OCI-LY7 (cell line): ENCODE measurements at regions not wholly inside any gene's neighbourhood (a gene's known extent, or its start where the extent isn't known, plus 50 kb on each side); places are given as distances from the start of the nearest gene placed in this dataset.
"Not testable (repeated sequence)": the region's sequence is repeated elsewhere in the genome, so short reads cannot be mapped to it uniquely, and the experiment has no call there.

Experiments
- BruUV-seq: library from RNA; stranded (reverse); fragments of 400-500 nt; replicated peaks from 2 replicates; lab custom pipeline; 2021; lab: Mats Ljungman, UMichigan
- CTCF ChIA-PET: fragments of 300-600 bp; sonication (Branson Sonifier 250); formaldehyde crosslinking; loops from one replicate; lab custom pipeline; 2022; ENCODE audit warnings: antibody characterized with exemption; ENCODE audit not compliant: unreplicated experiment; lab: Charles Lee
- POLR2A ChIA-PET: fragments of 300-600 bp; sonication (Branson Sonifier 250); formaldehyde crosslinking; loops from one replicate; lab custom pipeline; 2022; ENCODE audit warnings: antibody characterized with exemption; lab: Charles Lee
- DNase-seq: peaks from one replicate; pipeline ENCODE4 v3.0.0-alpha.2; 2015; ENCODE audit warnings: low spot score
- H2AFZ ChIP-seq: fragments of 200-600 bp; sonication (generic), shearing (Covaris generic); 2 replicates; pipeline ENCODE4 v1.6.1; 2014; ENCODE audit warnings: mild to moderate bottlenecking, antibody characterized with exemption, low read length, moderate library complexity
- H3K27ac ChIP-seq: fragments of 200-600 bp; sonication (generic); 2 replicates; pipeline ENCODE4 v1.5.1; 2014; ENCODE audit warnings: mixed run types, low read depth, mild to moderate bottlenecking, moderate library complexity, low read length, inconsistent platforms; ENCODE audit not compliant: poor library complexity, severe bottlenecking
- H3K36me3 ChIP-seq: fragments of 200-600 bp; sonication (generic); 2 replicates; pipeline ENCODE4 v1.6.1; 2014; ENCODE audit warnings: mild to moderate bottlenecking, antibody characterized with exemption, low read length, moderate library complexity, mixed read lengths; ENCODE audit not compliant: insufficient read depth
- H3K4me1 ChIP-seq: fragments of 200-600 bp; sonication (generic); 2 replicates; pipeline ENCODE4 v1.5.1; 2014; ENCODE audit warnings: mild to moderate bottlenecking, low read length; ENCODE audit not compliant: insufficient read depth, poor library complexity, severe bottlenecking
- H3K4me2 ChIP-seq: fragments of 200-600 bp; sonication (generic); 2 replicates; pipeline ENCODE4 v1.6.1; 2014; ENCODE audit warnings: mild to moderate bottlenecking, low read length
- H3K4me3 ChIP-seq: fragments of 200-600 bp; sonication (generic); 2 replicates; pipeline ENCODE4 v1.5.1; 2014; ENCODE audit warnings: mild to moderate bottlenecking, low read depth, low read length; ENCODE audit not compliant: poor library complexity, severe bottlenecking
- H3K79me2 ChIP-seq: fragments of 200-600 bp; sonication (generic); 2 replicates; pipeline ENCODE4 v1.6.1; 2016; ENCODE audit warnings: low read depth, mild to moderate bottlenecking, low read length, moderate library complexity, mixed read lengths; ENCODE audit not compliant: insufficient read depth
- H3K9me2 ChIP-seq: fragments of 200-600 bp; sonication (generic); 2 replicates; pipeline ENCODE4 v1.6.1; 2016; ENCODE audit warnings: mild to moderate bottlenecking, low read length, mixed read lengths; ENCODE audit not compliant: insufficient read depth
- H3K9me3 ChIP-seq: fragments of 200-600 bp; sonication (generic); 2 replicates; pipeline ENCODE4 v1.6.1; 2014; ENCODE audit warnings: mild to moderate bottlenecking, mixed run types, low read length, mixed read lengths
- H4K20me1 ChIP-seq: fragments of 200-600 bp; sonication (generic); 2 replicates; pipeline ENCODE4 v1.6.1; 2014; ENCODE audit warnings: mild to moderate bottlenecking, antibody characterized with exemption, low read length, moderate library complexity, mixed read lengths; ENCODE audit not compliant: insufficient read depth
- EZH2phosphoT487 ChIP-seq: fragments of 200-600 bp; sonication (generic); IDR thresholded peaks from 2 replicates; pipeline ENCODE4 v1.6.1; 2018; ENCODE audit warnings: low read depth, borderline replicate concordance, mild to moderate bottlenecking, mixed run types, antibody characterized with exemption, low read length, moderate library complexity, mixed read lengths
- intact Hi-C: fragments of 100-400 bp; cut with micrococcal nuclease; formaldehyde crosslinking; loops from one replicate; pipeline ENCODE4 v1.10.0; 2022; ENCODE audit not compliant: unreplicated experiment
- TF ChIP-seq, protein P1 (sequence below): fragments of 200-600 bp; sonication (generic); conservative IDR thresholded peaks from 2 replicates; pipeline ENCODE4 v1.5.1; 2014; ENCODE audit warnings: mild to moderate bottlenecking, antibody characterized with exemption, low read length, moderate library complexity, mixed read lengths

DNA sequence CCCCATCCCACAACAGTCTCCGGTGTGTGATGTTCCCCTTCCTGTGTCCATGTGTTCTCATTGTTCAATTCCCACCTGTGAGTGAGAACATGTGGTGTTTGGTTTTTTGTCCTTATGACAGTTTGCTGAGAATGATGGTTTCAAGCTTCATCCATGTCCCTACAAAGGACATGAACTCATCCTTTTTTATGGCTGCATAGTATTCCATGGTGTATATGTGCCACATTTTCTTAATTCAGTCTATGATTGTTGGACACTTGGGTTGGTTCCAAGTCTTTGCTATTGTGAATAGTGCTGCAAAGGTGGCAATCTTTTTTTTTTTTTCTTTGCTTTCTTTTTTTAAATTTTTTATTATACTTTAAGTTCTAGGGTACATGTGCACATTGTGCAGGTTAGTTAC, 406.7 kb upstream of the ATP5MC3 start:
- intact Hi-C loops, H3K9me2 ChIP-seq, H3K27ac ChIP-seq, H3K4me3 ChIP-seq, H3K4me2 ChIP-seq, H3K79me2 ChIP-seq, H3K36me3 ChIP-seq, DNase-seq, BruUV-seq, POLR2A ChIA-PET, CTCF ChIA-PET, H3K9me3 ChIP-seq, H4K20me1 ChIP-seq, H3K4me1 ChIP-seq, H2AFZ ChIP-seq: not testable (repeated sequence)

DNA sequence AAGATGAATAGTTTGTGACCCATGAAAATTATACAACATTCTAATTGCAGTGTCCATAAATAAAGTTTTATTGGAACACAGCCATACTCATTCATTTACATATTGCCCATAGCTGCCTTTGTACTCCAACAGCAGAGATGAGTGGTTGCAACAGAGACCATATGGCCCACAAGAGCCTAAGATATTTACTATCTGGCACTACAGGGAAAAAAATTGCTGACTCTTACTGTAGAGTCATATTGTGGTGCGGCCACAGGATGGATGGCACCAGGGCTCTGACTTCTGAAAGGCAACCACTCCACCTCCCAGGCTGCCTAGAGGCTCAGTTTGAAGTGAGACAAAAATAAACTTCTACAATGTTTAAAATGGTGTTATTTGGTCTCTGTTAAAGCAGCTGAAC, 404.0 kb upstream of the ATP5MC3 start:
- no peak for DNase-seq
- H3K4me2 ChIP-seq: no peak overlapping the region
- no peaks in the 10 kb centered on the region for H3K9me2 ChIP-seq
- ChIA-PET POLR2A (no interaction called here), CTCF (no interaction called here)
- no peak overlapping the region for H2AFZ ChIP-seq
- no peak for TF ChIP-seq EZH2phosphoT487
- TF ChIP-seq, protein P1, sequence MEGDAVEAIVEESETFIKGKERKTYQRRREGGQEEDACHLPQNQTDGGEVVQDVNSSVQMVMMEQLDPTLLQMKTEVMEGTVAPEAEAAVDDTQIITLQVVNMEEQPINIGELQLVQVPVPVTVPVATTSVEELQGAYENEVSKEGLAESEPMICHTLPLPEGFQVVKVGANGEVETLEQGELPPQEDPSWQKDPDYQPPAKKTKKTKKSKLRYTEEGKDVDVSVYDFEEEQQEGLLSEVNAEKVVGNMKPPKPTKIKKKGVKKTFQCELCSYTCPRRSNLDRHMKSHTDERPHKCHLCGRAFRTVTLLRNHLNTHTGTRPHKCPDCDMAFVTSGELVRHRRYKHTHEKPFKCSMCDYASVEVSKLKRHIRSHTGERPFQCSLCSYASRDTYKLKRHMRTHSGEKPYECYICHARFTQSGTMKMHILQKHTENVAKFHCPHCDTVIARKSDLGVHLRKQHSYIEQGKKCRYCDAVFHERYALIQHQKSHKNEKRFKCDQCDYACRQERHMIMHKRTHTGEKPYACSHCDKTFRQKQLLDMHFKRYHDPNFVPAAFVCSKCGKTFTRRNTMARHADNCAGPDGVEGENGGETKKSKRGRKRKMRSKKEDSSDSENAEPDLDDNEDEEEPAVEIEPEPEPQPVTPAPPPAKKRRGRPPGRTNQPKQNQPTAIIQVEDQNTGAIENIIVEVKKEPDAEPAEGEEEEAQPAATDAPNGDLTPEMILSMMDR: no peak
- no peaks in the 10 kb centered on the region for H3K4me1 ChIP-seq
- no peak overlapping the region for H3K27ac ChIP-seq
- H4K20me1 ChIP-seq: no peaks in the 10 kb centered on the region
- no peak overlapping the region for H3K4me3 ChIP-seq
- H3K36me3 ChIP-seq: no peaks in the 10 kb centered on the region
- no TSS peak for BruUV-seq
- peaks cover 3% of the 10 kb centered on the region; the same call in 1 of the 2 replicates for H3K9me3 ChIP-seq
- H3K79me2 ChIP-seq: no peaks in the 10 kb centered on the region
- intact Hi-C loops: no loop called here

DNA sequence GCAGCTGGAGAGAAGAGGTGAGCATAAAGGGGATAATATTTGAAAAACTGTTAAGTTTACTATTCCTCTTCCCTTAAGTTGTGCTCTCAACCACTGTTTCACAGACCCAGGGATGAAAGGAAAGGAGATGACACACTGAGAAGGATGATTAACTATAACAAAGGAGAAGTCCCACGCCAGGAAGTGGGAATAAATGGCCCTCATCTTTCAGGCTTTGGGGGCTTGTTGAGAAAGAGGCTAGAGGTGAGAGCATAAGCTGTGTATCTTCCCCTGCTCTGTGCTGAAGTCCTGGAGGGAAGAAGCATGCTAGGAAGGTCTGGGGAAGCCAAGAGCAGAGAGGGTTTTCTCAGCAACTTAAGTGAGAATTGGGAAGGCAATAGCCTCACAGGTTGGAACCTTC, 399.1 kb upstream of the ATP5MC3 start:
- Histone ChIP-seq H3K36me3 (no peaks in the 10 kb centered on the region), H2AFZ (no peak overlapping the region)

DNA sequence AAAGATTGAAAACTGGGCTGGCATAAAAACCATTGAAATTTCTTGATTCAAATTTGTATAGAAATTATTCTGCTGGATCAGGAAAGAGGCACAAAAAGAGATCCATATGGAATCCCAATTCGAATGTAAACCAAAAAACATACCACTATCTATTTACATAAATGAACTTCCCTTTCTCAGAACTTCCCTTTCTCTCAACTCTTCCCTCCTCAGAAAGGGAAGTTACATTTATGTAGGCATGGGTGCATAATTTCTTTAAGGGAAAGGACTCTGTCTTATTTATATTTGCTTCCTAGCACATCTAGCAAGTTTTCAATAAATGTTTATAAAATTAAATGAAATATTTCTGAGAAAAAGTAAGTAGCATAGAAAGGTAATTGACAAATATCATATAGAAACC, 398.1 kb upstream of the ATP5MC3 start:
- Histone ChIP-seq H3K4me2 (no peak overlapping the region), H4K20me1 (no peaks in the 10 kb centered on the region), H3K9me2 (no peaks in the 10 kb centered on the region), H3K9me3 (no peaks in the 10 kb centered on the region), H3K27ac (no peak overlapping the region), H3K4me3 (no peak overlapping the region), H3K4me1 (no peaks in the 10 kb centered on the region), H2AFZ (no peak overlapping the region), H3K36me3 (no peaks in the 10 kb centered on the region), H3K79me2 (no peaks in the 10 kb centered on the region)
- ChIA-PET POLR2A (no interaction called here), CTCF (no interaction called here)
- TF ChIP-seq, protein P1: no peak
- no peak for TF ChIP-seq EZH2phosphoT487
- BruUV-seq: no TSS peak
- intact Hi-C loops: no loop called here
- DNase-seq: no peak

More for the DNA sequence above, 399.1 kb upstream of the ATP5MC3 start:
- H3K9me3 ChIP-seq: peaks cover 2% of the 10 kb centered on the region; the same call in 1 of the 2 replicates
- H3K9me2 ChIP-seq: no peaks in the 10 kb centered on the region
- H3K79me2 ChIP-seq: no peaks in the 10 kb centered on the region
- intact Hi-C loops: no loop called here
- no peak for DNase-seq
- no peaks in the 10 kb centered on the region for H3K4me1 ChIP-seq
- no peaks in the 10 kb centered on the region for H4K20me1 ChIP-seq
- POLR2A ChIA-PET: no interaction called here
- CTCF ChIA-PET: no interaction called here
- no TSS peak for BruUV-seq
- no peak overlapping the region for H3K27ac ChIP-seq
- no peak overlapping the region for H3K4me2 ChIP-seq
- no peak for TF ChIP-seq EZH2phosphoT487
- no peak overlapping the region for H3K4me3 ChIP-seq
